Panc1 (cell line): ENCODE measurements at regions not wholly inside any gene's neighbourhood (a gene's known extent, or its start where the extent isn't known, plus 50 kb on each side); places are given as distances from the start of the nearest gene placed in this dataset.

ENCODE experiments used
- ATAC-seq: fragments of 200-7000 bp; cut with Tn5 transposase; 2 replicates; pipeline ENCODE4 v1.9.1; 2020; ENCODE audit warnings: mild to moderate bottlenecking, moderate library complexity
- BruUV-seq: library from RNA; stranded (reverse); fragments of 400-500 nt; replicated peaks from 2 replicates; lab custom pipeline; 2021; lab: Mats Ljungman, UMichigan
- CTCF ChIA-PET: fragments of 300-600 bp; sonication (Branson Sonifier 250); formaldehyde crosslinking; loops from one replicate; lab custom pipeline; 2022; ENCODE audit warnings: antibody characterized with exemption; lab: Charles Lee
- POLR2A ChIA-PET: fragments of 300-600 bp; sonication (Branson Sonifier 250); formaldehyde crosslinking; loops from one replicate; lab custom pipeline; 2022; ENCODE audit warnings: antibody characterized with exemption; lab: Charles Lee
- DNase-seq: peaks from one replicate; pipeline ENCODE4 v3.0.0-alpha.2; 2010; ENCODE audit warnings: low read depth, low spot score
- H3K27ac ChIP-seq: 2 replicates; pipeline ENCODE4 v1.5.1; 2011; ENCODE audit warnings: mild to moderate bottlenecking, low read length, inconsistent platforms
- H3K27me3 ChIP-seq: fragments of 200-500 bp; sonication (Bioruptor generic); 2 replicates; pipeline ENCODE4 v1.6.0; 2014; ENCODE audit warnings: low read length, inconsistent platforms; ENCODE audit not compliant: control insufficient read depth, insufficient read depth
- H3K36me3 ChIP-seq: fragments of 200-500 bp; sonication (Bioruptor generic); 2 replicates; pipeline ENCODE4 v1.5.1; 2014; ENCODE audit warnings: inconsistent platforms, mild to moderate bottlenecking, low read length, moderate library complexity; ENCODE audit not compliant: control insufficient read depth, insufficient read depth
- H3K4me1 ChIP-seq: 2 replicates; pipeline ENCODE4 v1.5.1; 2011; ENCODE audit warnings: inconsistent platforms, mild to moderate bottlenecking, low read length, moderate library complexity; ENCODE audit not compliant: control insufficient read depth, insufficient read depth
- H3K4me3 ChIP-seq, 2 experiments: 2 replicates each; pipeline ENCODE4 v1.5.1; 2011 to 2012; ENCODE audit warnings: low read depth in 2 of 2, low read length in 2 of 2, mild to moderate bottlenecking in 2 of 2, inconsistent platforms in 1 of 2, moderate library complexity in 1 of 2
- H3K9me3 ChIP-seq: fragments of 200-500 bp; sonication (Bioruptor generic); 2 replicates; pipeline ENCODE4 v1.5.1; 2014; ENCODE audit warnings: low read depth, mild to moderate bottlenecking, inconsistent platforms, low read length, moderate library complexity; ENCODE audit not compliant: control insufficient read depth, insufficient read depth
- CTCF ChIP-seq: fragments of 450-650 bp; IDR thresholded peaks from 2 replicates; pipeline ENCODE4 v1.5.1; 2017; ENCODE audit warnings: mild to moderate bottlenecking
- POLR2AphosphoS5 ChIP-seq: IDR thresholded peaks from 2 replicates; pipeline ENCODE4 v1.6.1; 2012; ENCODE audit warnings: mild to moderate bottlenecking, low read depth, low read length, moderate library complexity
- REST ChIP-seq, 2 experiments: IDR thresholded peaks; 2 replicates each; pipeline ENCODE4 v1.6.1; 2011 to 2012; ENCODE audit warnings: low read depth in 2 of 2, control low read depth in 1 of 2, low read length in 1 of 2, mild to moderate bottlenecking in 1 of 2, moderate library complexity in 1 of 2; ENCODE audit not compliant: insufficient read depth in 1 of 2
- SIN3A ChIP-seq: IDR thresholded peaks from 2 replicates; pipeline ENCODE4 v1.6.1; 2012; ENCODE audit warnings: low read depth, mild to moderate bottlenecking, low read length, moderate library complexity, borderline replicate concordance; ENCODE audit not compliant: insufficient read depth
- TCF7L2 ChIP-seq: IDR thresholded peaks from 2 replicates; pipeline ENCODE4 v1.6.1; 2011; ENCODE audit warnings: mild to moderate bottlenecking, low read depth, low read length, inconsistent platforms
- in situ Hi-C: cut with HindIII; loops from 2 replicates; pipeline ENCODE4 v1.10.0; 2016; ENCODE audit warnings: low sequenced_read_pairs, low pct_unique_long_range_greater_than_20kb
- intact Hi-C: fragments of 100-400 bp; cut with micrococcal nuclease; formaldehyde crosslinking; loops from one replicate; pipeline ENCODE4 v1.10.0; 2022; ENCODE audit not compliant: unreplicated experiment

- H3K9me3 ChIP-seq = no peaks in the 10 kb centered on the region
- ChIA-PET POLR2A (no interaction called here), CTCF (interaction anchor here (0.7 kb wide), 1 partner anchor 12 kb away, joined by 3 read pairs; no protein-coding TSS in a partner anchor)
- no peaks in the 10 kb centered on the region for H3K4me1 ChIP-seq
- no peaks in the 10 kb centered on the region for H3K27me3 ChIP-seq
- in situ Hi-C loops (no loop called here), intact Hi-C loops (no loop called here)
- no peak for DNase-seq
- no peak overlapping the region for H3K27ac ChIP-seq
- BruUV-seq = no TSS peak
- no peak for ATAC-seq
- H3K36me3 ChIP-seq = no peaks in the 10 kb centered on the region
- no peak overlapping the region for H3K4me3 ChIP-seq
- TF ChIP-seq REST (IDR thresholded peaks at IDR 0.05; ENCODE audit: insufficient read depth in 1 of 2, low read depth in 2 of 2, low read length in 1 of 2) = no peak
- no peak for TF ChIP-seq SIN3A
- no peak for TF ChIP-seq TCF7L2
- no peak for TF ChIP-seq CTCF
- TF ChIP-seq POLR2AphosphoS5 = no peak
These were observed 104.7 kb upstream of the ANKRD55 start for GRCh38 chr5:56337715-56338319.

- Histone ChIP-seq H3K9me3 (no peaks in the 10 kb centered on the region), H3K4me3 (no peak overlapping the region), H3K27me3 (no peaks in the 10 kb centered on the region), H3K27ac (no peak overlapping the region), H3K36me3 (no peaks in the 10 kb centered on the region), H3K4me1 (no peaks in the 10 kb centered on the region)
- ChIA-PET POLR2A (no interaction called here), CTCF (no interaction called here)
- ATAC-seq = no peak
- DNase-seq = no peak
- intact Hi-C loops (no loop called here), in situ Hi-C loops (no loop called here)
- no TSS peak for BruUV-seq
- no peak for TF ChIP-seq SIN3A
- no peak for TF ChIP-seq CTCF
- no peak for TF ChIP-seq POLR2AphosphoS5
- no peak for TF ChIP-seq REST (IDR thresholded peaks at IDR 0.05; ENCODE audit: insufficient read depth in 1 of 2, low read depth in 2 of 2, low read length in 1 of 2)
- TF ChIP-seq TCF7L2 = no peak
These were observed 102.1 kb upstream of the ANKRD55 start for GRCh38 chr5:56335212-56335611.
